ENCODE measurements at regions not wholly inside any gene's neighbourhood (a gene's known extent, or its start where the extent isn't known, plus 50 kb on each side); places are given as distances from the start of the nearest gene placed in this dataset.

DNA sequence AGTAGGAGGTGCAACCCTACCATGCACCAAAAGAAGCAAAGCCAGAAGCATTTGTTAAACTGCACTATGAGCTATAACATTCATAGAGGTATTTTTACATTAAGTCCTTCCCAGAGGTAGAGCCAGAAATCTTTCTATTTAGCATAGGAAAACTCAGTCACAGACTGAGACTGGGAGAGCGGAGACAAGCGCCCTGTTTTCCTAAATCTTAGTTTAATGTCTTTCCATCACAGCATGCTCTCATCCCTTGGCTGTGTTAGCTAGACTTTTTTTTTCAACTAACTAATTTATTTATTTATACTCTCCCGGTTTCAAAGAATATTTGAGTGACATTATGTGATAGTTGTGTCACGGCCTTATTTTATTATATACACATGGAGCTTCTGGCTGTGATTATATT lies 304.1 kb downstream of the LMX1A start:
- Histone ChIP-seq H3K27me3 (ENCODE audit: insufficient read depth, low read length) (no peaks in the 10 kb centered on the region; the same call in none of the 2 replicates), H3K9ac (ENCODE audit: low read length) (no peak overlapping the region), H3K4me2 (ENCODE audit: low read length) (no peak overlapping the region), H2AFZ (ENCODE audit: low read depth, low read length, poor library complexity, severe bottlenecking) (no peak overlapping the region), H3K4me1 (ENCODE audit: control insufficient read depth in 1 of 2, insufficient read depth in 2 of 2, low read length in 2 of 2) (0 out of 4 replicates have a peak, but pooled peaks cover 0 to 4% of the 10 kb centered on the region in 2 experiments), H3K9me2 (ENCODE audit: insufficient read depth) (no peaks in the 10 kb centered on the region), H4K20me1 (ENCODE audit: insufficient read depth) (no peaks in the 10 kb centered on the region), H3K79me2 (ENCODE audit: insufficient read depth, low read length) (no peaks in the 10 kb centered on the region), H3K9me3 (ENCODE audit: control insufficient read depth in 1 of 2, insufficient read depth in 1 of 2, low read depth in 1 of 2, low read length in 2 of 2) (no peaks in the 10 kb centered on the region), H3K27ac (ENCODE audit: low read depth, low read length) (no peak overlapping the region), H3K4me3 (replicated peaks in 1 of 2; ENCODE audit: low read depth in 1 of 2, low read length in 2 of 2) (no peak overlapping the region), H3K36me3 (ENCODE audit: control insufficient read depth in 1 of 2, insufficient read depth in 2 of 2, low read length in 2 of 2) (no peaks in the 10 kb centered on the region)
- ChIA-PET CTCF (no interaction called here), RAD21 (ENCODE audit: low non-redundant PET in 1 of 2, low total read pairs in 2 of 2, uncharacterized antibody in 2 of 2, unreplicated experiment in 2 of 2) (no interaction called here), POLR2A (no interaction called here)
- ATAC-seq (no peak), DNase-seq (ENCODE audit: low read depth, low spot score) (no peak)
- TF ChIP-seq CBX3 (IDR thresholded peaks at IDR 0.05; ENCODE audit: low read depth), result no peak
- TF ChIP-seq CTCF (IDR thresholded peaks at IDR 0.05 in 2 of 3, conservative IDR thresholded peaks at IDR 0.05 in 1 of 3; ENCODE audit: borderline replicate concordance in 1 of 3, insufficient read depth in 1 of 3, low read depth in 2 of 3, low read length in 2 of 3), result no peak
- no peak for TF ChIP-seq MAX (IDR thresholded peaks at IDR 0.05)
- no peak for TF ChIP-seq CEBPB (IDR thresholded peaks at IDR 0.05; ENCODE audit: low read depth)
- no peak for TF ChIP-seq EZH2 (IDR thresholded peaks at IDR 0.05)
- no TSS peak for BruUV-seq (replicated peaks)
- intact Hi-C loops (cut with micrococcal nuclease), result no loop called here

DNA sequence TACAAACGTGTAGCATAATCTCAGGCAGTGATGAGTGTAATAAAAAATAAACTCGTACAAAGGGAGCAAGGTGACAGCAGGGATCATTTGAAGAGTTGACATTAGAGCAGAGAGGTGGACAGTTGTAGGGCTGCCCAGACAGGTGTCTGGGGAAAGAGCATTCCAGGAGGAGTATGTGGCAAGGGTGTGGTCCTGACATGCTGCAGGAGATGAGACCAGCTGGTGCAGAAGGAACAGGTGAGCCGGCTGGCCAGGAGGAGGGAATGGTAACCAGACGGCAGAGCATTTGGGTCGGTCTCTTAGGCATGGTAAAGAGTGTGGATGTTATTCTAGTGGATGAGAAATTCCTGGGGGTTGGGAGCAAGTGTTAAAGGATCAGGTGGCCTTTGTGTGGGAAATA lies 306.3 kb downstream of the LMX1A start:
- H3K27me3 ChIP-seq (ENCODE audit: insufficient read depth, low read length), result no peaks in the 10 kb centered on the region; the same call in 1 of the 2 replicates
- no peak overlapping the region for H2AFZ ChIP-seq (ENCODE audit: low read depth, low read length, poor library complexity, severe bottlenecking)
- no TSS peak for BruUV-seq (replicated peaks)
- POLR2A ChIA-PET, result no interaction called here
- no peak for DNase-seq (ENCODE audit: low read depth, low spot score)
- no peak overlapping the region for H3K9ac ChIP-seq (ENCODE audit: low read length)
- 0 out of 4 replicates have a peak, but pooled peaks cover 0 to 4% of the 10 kb centered on the region in 2 experiments for H3K4me1 ChIP-seq (ENCODE audit: control insufficient read depth in 1 of 2, insufficient read depth in 2 of 2, low read length in 2 of 2)
- no peaks in the 10 kb centered on the region for H3K9me3 ChIP-seq (ENCODE audit: control insufficient read depth in 1 of 2, insufficient read depth in 1 of 2, low read depth in 1 of 2, low read length in 2 of 2)
- no peak overlapping the region for H3K27ac ChIP-seq (ENCODE audit: low read depth, low read length)
- H4K20me1 ChIP-seq (ENCODE audit: insufficient read depth), result no peaks in the 10 kb centered on the region
- H3K4me2 ChIP-seq (ENCODE audit: low read length), result no peak overlapping the region
- no peak for ATAC-seq
- RAD21 ChIA-PET (ENCODE audit: low non-redundant PET in 1 of 2, low total read pairs in 2 of 2, uncharacterized antibody in 2 of 2, unreplicated experiment in 2 of 2), result no interaction called here
- intact Hi-C loops (cut with micrococcal nuclease), result no loop called here
- no peaks in the 10 kb centered on the region for H3K79me2 ChIP-seq (ENCODE audit: insufficient read depth, low read length)
- H3K9me2 ChIP-seq (ENCODE audit: insufficient read depth), result no peaks in the 10 kb centered on the region
- no peak overlapping the region for H3K4me3 ChIP-seq (replicated peaks in 1 of 2; ENCODE audit: low read depth in 1 of 2, low read length in 2 of 2)
- H3K36me3 ChIP-seq (ENCODE audit: control insufficient read depth in 1 of 2, insufficient read depth in 2 of 2, low read length in 2 of 2), result no peaks in the 10 kb centered on the region
- CTCF ChIA-PET, result no interaction called here
- TF ChIP-seq SIN3A (IDR thresholded peaks at IDR 0.05; ENCODE audit: low read depth), result no peak
- no peak for TF ChIP-seq SP1 (IDR thresholded peaks at IDR 0.05; ENCODE audit: low read depth)
- TF ChIP-seq CTCF (IDR thresholded peaks at IDR 0.05 in 2 of 3, conservative IDR thresholded peaks at IDR 0.05 in 1 of 3; ENCODE audit: borderline replicate concordance in 1 of 3, insufficient read depth in 1 of 3, low read depth in 2 of 3, low read length in 2 of 3), result no peak
- TF ChIP-seq YY1 (IDR thresholded peaks at IDR 0.05; ENCODE audit: extremely low read depth, insufficient replicate concordance, low read depth, low read length), result no peak
- TF ChIP-seq ZFX (IDR thresholded peaks at IDR 0.05), result no peak
- TF ChIP-seq POLR2AphosphoS5 (IDR thresholded peaks at IDR 0.05; ENCODE audit: low read depth, low read length), result no peak
- TF ChIP-seq, protein P1, sequence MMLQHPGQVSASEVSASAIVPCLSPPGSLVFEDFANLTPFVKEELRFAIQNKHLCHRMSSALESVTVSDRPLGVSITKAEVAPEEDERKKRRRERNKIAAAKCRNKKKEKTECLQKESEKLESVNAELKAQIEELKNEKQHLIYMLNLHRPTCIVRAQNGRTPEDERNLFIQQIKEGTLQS (IDR thresholded peaks at IDR 0.05), result no peak
- no peak for TF ChIP-seq JUND (IDR thresholded peaks at IDR 0.05)
- TF ChIP-seq TCF7L2 (IDR thresholded peaks at IDR 0.05; ENCODE audit: borderline replicate concordance, extremely low read depth, insufficient read depth, insufficient read length), result no peak
- TF ChIP-seq, protein P2, sequence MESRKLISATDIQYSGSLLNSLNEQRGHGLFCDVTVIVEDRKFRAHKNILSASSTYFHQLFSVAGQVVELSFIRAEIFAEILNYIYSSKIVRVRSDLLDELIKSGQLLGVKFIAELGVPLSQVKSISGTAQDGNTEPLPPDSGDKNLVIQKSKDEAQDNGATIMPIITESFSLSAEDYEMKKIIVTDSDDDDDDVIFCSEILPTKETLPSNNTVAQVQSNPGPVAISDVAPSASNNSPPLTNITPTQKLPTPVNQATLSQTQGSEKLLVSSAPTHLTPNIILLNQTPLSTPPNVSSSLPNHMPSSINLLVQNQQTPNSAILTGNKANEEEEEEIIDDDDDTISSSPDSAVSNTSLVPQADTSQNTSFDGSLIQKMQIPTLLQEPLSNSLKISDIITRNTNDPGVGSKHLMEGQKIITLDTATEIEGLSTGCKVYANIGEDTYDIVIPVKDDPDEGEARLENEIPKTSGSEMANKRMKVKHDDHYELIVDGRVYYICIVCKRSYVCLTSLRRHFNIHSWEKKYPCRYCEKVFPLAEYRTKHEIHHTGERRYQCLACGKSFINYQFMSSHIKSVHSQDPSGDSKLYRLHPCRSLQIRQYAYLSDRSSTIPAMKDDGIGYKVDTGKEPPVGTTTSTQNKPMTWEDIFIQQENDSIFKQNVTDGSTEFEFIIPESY (IDR thresholded peaks at IDR 0.05; ENCODE audit: extremely low read depth, insufficient replicate concordance, low read length), result no peak

All from HCT116 (cell line).